Immature natural killer cell (primary cell): ENCODE measurements at regions not wholly inside any gene's neighbourhood (a gene's known extent, or its start where the extent isn't known, plus 50 kb on each side); places are given as distances from the start of the nearest gene placed in this dataset.

Experiments
- DNase-seq, 3 donors: peaks; one replicate each; pipeline ENCODE4 v3.0.0; 2022; ENCODE audit warnings: mixed read lengths in 1 of 3
- H3K27ac Mint-ChIP-seq, 6 donors: one replicate each; pipeline ENCODE4 v1.8.0; 2020; ENCODE audit warnings: mixed read lengths in 6 of 6, mild to moderate bottlenecking in 5 of 6, inconsistent platforms in 4 of 6, moderate library complexity in 3 of 6
- H3K27me3 Mint-ChIP-seq, 3 donors: one replicate each; pipeline ENCODE4 v1.8.0; 2020 to 2021; ENCODE audit warnings: low read depth in 3 of 3, mild to moderate bottlenecking in 3 of 3, mixed read lengths in 3 of 3, moderate library complexity in 3 of 3, inconsistent platforms in 1 of 3
- H3K36me3 Mint-ChIP-seq, 3 donors: one replicate each; pipeline ENCODE4 v1.8.0; 2020; ENCODE audit warnings: mixed read lengths in 3 of 3, inconsistent platforms in 2 of 3, mild to moderate bottlenecking in 2 of 3
- H3K4me1 Mint-ChIP-seq, 2 donors: one replicate each; pipeline ENCODE4 v1.8.0; 2020; ENCODE audit warnings: inconsistent platforms in 2 of 2, mild to moderate bottlenecking in 2 of 2, mixed read lengths in 2 of 2, moderate library complexity in 1 of 2
- H3K4me3 Mint-ChIP-seq, 5 donors: one replicate each; pipeline ENCODE4 v1.8.0; 2020; ENCODE audit warnings: mild to moderate bottlenecking in 5 of 5, mixed read lengths in 5 of 5, inconsistent platforms in 3 of 5, moderate library complexity in 3 of 5
- H3K9me3 Mint-ChIP-seq, 6 donors: one replicate each; pipeline ENCODE4 v1.8.0; 2020; ENCODE audit warnings: mild to moderate bottlenecking in 6 of 6, mixed read lengths in 6 of 6, inconsistent platforms in 4 of 6, moderate library complexity in 3 of 6

DNA sequence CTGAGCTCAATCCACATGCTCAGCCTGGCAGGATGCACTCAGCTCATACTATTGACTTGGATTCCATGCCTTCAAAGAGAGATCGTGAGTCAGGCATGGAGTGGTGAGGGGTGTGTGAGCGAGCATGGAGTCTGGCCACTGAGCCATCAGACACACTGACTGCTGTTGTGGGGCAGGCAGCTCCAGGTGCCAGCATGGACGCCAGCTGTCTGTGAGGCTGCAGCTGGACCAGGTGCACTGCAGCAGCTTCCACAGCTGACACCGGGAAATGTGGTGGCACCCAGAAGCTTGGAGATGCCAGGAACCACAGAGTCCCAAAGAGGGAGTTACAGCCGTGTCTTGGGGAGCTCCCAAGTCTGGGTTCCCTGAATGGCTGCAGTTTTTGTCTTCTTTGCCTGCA, 1026.4 kb upstream of the ADGRL3 start:
- Mint-ChIP-seq H3K4me3 (no peak overlapping the region), H3K27ac (no peak overlapping the region), H3K27me3 (no peaks in the 10 kb centered on the region), H3K9me3 (peaks cover 4 to 38% (median 15%) of the 10 kb centered on the region in 6 donors), H3K36me3 (no peaks in the 10 kb centered on the region), H3K4me1 (no peaks in the 10 kb centered on the region)
- no peak for DNase-seq

DNA sequence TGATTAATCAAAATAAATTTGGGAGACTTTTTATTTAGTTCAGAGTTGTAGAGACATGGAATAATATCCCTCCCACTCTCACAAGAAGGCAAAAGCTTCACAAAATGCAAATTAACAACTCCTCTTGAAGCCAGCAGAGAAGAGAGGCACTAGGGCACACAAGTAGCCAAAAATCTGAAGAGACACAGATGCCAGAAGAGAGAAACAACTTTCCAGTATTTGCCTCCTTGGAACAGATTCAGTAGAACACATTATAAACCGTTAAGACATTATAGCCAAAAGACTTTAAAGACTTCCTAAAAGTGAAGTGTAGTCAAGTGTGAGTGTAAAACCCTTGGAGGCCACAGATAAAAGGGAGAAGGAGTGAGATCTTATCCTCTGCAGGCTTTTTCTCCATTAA, 1024.9 kb upstream of the ADGRL3 start:
- no peaks in the 10 kb centered on the region for H3K4me1 Mint-ChIP-seq
- no peak overlapping the region for H3K27ac Mint-ChIP-seq
- H3K4me3 Mint-ChIP-seq = no peak overlapping the region
- H3K36me3 Mint-ChIP-seq = no peaks in the 10 kb centered on the region
- no peaks in the 10 kb centered on the region for H3K27me3 Mint-ChIP-seq
- DNase-seq = no peak
- H3K9me3 Mint-ChIP-seq = peaks cover 4 to 37% (median 17%) of the 10 kb centered on the region in 6 donors

DNA sequence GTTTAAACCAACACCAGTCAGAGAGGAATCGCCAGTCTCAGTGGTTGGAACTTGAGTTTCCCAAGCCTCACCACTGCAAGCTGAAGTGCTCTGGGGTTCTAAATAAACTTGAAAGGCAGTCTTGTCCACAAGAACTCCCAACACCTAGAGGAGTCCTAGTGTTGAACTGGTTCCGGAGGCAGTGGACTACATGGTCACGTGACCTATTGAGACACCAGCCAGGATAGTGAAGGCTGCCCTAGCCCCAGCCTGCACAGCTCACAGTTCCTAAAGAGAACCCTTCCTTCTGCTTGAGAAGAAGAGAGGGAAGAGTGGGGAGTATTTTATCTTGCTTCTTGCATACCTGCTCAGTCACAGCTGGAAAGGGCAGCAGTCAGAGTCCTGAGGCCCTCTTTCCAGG, 1012.7 kb upstream of the ADGRL3 start:
- Mint-ChIP-seq H3K4me3 (no peak overlapping the region), H3K27ac (no peak overlapping the region), H3K36me3 (peaks cover 0 to 11% (median 0%) of the 10 kb centered on the region in 3 donors), H3K4me1 (no peaks in the 10 kb centered on the region), H3K27me3 (peaks cover 0 to 2% (median 0%) of the 10 kb centered on the region in 3 donors), H3K9me3 (peaks cover 21 to 60% (median 36%) of the 10 kb centered on the region in 6 donors)
- no peak for DNase-seq

DNA sequence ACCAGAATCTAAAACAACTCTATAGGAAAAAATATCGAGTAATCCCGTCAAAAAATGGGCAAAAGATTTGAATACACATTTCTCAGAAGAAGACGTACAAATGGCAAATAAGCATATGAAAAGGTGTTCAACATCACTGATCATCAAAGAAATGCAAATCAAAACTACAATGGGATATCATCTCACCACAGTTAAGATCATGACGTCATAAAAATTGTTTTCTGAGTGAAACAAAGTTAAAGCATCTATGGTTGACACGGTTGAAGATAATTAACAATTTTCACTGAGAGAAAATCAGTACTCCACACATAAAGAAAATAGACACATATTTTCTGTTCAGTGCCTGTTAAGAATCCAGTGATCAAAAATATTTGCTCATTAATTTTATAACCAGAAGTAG, 1010.8 kb upstream of the ADGRL3 start:
- Mint-ChIP-seq H3K4me3 (no peak overlapping the region), H3K27ac (no peak overlapping the region), H3K27me3 (peaks cover 0 to 2% (median 0%) of the 10 kb centered on the region in 3 donors), H3K4me1 (no peaks in the 10 kb centered on the region), H3K9me3 (peaks cover 16 to 57% (median 31%) of the 10 kb centered on the region in 6 donors), H3K36me3 (peaks cover 0 to 7% (median 0%) of the 10 kb centered on the region in 3 donors)
- DNase-seq = no peak

DNA sequence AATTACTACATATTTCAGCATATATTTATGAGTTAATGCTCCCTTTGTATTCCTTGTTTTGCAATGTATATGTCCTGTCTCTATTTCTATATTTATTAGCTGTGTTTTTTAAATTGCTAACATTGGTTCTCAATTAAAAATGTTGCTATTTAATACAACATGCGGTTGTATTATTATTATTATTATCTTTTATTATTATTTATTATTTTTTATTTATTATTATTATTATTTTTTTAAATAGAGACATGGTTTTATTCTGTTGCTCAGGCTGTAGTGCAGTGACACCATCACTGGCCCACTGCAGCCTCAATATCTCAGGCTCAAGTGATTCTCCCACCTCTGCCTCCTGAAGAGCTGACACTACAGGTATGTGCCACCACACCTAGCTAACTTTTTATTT, 1005.9 kb upstream of the ADGRL3 start:
- Mint-ChIP-seq H3K27me3 (peaks cover 0 to 3% (median 0%) of the 10 kb centered on the region in 3 donors), H3K4me1 (no peaks in the 10 kb centered on the region), H3K4me3 (no peak overlapping the region), H3K9me3 (peaks cover 8 to 33% (median 14%) of the 10 kb centered on the region in 6 donors), H3K36me3 (peaks cover 0 to 3% (median 0%) of the 10 kb centered on the region in 3 donors), H3K27ac (no peak overlapping the region)
- DNase-seq = no peak

DNA sequence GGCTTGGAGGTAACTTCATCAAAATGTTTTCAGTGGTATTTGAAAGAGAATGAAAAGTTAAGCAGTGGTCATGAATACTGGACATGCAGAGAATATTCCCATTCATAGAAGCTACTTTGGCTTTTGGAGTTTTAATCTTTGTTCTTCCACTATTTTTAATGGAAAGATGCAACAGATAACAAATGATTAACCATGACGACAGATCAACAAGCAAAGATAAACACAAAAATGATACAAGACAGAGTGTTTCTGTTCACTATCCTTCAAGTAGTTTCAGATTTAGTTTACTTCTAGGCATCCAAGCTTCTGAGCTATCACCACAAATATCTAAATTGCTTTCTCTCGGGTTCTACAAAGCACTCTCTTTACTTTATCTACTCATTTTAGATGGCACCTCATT, 1004.9 kb upstream of the ADGRL3 start:
- Mint-ChIP-seq H3K4me3 (no peak overlapping the region), H3K36me3 (peaks cover 0 to 3% (median 0%) of the 10 kb centered on the region in 3 donors), H3K4me1 (no peaks in the 10 kb centered on the region), H3K27me3 (peaks cover 0 to 3% (median 0%) of the 10 kb centered on the region in 3 donors), H3K9me3 (peaks cover 5 to 24% (median 8%) of the 10 kb centered on the region in 6 donors), H3K27ac (no peak overlapping the region)
- no peak for DNase-seq

DNA sequence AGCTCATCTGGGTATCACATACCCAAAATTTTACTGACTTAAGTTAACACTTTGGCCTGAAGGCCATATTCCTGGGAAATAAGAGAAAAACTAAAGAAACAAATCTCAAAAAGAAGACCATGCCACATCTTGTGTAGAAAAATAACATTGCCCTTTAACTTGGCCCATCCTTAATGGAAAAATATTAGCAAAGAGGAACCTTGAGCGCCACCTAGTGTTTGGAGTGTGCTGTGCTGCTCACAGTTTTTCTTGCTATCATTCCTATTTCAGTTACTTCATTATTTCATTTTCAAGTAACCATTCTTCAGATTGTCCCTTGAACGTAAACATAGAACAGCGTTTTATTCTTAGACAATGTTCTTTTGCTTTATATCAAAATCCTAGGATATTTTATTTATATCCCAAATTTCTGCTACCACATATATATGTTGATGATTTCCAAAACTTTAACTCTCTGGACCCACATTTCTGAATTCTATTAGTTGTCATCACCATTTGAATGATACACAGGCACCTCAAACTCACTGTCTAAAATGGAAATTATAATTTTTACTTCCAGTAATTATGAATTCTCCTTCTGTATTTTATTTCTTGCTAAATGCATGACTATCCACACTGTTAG, 999.0 kb upstream of the ADGRL3 start:
- Mint-ChIP-seq H3K4me3 (no peak overlapping the region), H3K9me3 (peaks cover 0 to 8% (median 2%) of the 10 kb centered on the region in 6 donors)
- DNase-seq = peak in 2 of 3 donors; percentile 2 to 4

DNA sequence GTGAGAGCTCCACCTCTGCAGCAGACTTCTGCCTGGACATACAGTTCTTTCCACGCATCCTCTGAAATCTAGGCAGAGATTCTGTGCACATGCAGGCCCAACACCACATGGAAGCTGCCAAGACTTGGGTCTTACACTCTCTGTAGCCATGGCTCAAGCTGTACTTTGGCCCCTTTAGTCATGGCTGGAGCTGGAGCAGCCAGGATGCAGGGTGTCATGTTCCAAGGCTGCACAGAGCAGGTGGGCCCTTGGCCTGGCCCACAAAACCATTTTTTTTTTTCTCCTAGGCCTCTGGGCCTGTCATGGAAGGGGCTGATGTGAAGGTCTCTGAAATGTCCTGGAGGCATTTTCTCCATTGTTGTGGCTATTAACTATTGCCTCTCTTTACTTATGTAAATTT, 990.5 kb upstream of the ADGRL3 start:
- Mint-ChIP-seq H3K36me3 (peaks cover 0 to 8% (median 0%) of the 10 kb centered on the region in 3 donors), H3K27me3 (no peaks in the 10 kb centered on the region), H3K4me1 (no peaks in the 10 kb centered on the region), H3K9me3 (peaks cover 2 to 17% (median 11%) of the 10 kb centered on the region in 6 donors), H3K27ac (no peak overlapping the region), H3K4me3 (no peak overlapping the region)
- no peak for DNase-seq

More for the DNA sequence above, 999.0 kb upstream of the ADGRL3 start:
- Mint-ChIP-seq H3K27ac (no peak overlapping the region), H3K27me3 (peaks cover 0 to 3% (median 0%) of the 10 kb centered on the region in 3 donors), H3K36me3 (peaks cover 0 to 3% (median 0%) of the 10 kb centered on the region in 3 donors), H3K4me1 (no peaks in the 10 kb centered on the region)

DNA sequence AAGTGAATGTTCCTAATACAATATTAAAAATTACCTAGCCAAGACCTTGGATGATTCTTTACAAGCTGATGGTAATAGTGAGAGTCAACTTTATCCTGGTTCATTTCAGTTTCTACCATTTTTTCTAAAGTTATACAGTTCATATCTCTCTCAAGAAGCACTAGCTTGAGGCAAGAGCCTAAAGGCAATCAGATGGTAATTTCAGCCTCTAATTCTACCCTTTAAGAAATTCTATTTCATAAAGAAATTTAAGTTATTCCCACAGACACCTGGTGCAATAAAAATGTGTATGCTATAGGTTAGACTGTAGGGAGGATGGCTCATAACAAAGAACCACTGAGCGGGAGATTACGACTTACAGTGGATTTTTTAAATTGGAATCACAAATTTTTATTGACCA, 984.2 kb upstream of the ADGRL3 start:
- no peaks in the 10 kb centered on the region for H3K27me3 Mint-ChIP-seq
- no peak overlapping the region for H3K4me3 Mint-ChIP-seq
- peaks cover 0 to 3% (median 0%) of the 10 kb centered on the region in 3 donors for H3K36me3 Mint-ChIP-seq
- no peak for DNase-seq
- H3K9me3 Mint-ChIP-seq = peaks cover 0 to 11% (median 3%) of the 10 kb centered on the region in 6 donors
- H3K27ac Mint-ChIP-seq = no peak overlapping the region
- H3K4me1 Mint-ChIP-seq = no peaks in the 10 kb centered on the region

DNA sequence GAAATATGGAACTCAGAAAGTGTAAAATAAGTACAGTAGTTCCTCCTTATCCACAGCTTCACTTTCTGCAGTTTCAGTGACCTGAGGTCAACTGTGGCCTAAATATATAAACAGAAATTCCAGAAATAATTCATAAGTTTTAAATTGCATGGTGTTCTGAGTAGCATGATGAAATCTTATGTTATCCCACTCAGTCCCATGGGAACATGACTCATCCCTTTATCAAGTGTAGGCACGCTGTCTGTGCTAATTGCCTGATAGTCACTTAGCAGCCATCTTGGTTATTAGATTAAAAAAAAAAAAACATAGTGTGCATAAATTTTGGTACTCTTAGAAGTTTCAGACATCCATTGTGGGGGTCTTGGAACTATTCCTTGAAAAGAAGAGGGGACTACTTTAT, 983.4 kb upstream of the ADGRL3 start:
- Mint-ChIP-seq H3K4me3 (no peak overlapping the region), H3K27me3 (no peaks in the 10 kb centered on the region), H3K36me3 (peaks cover 0 to 3% (median 0%) of the 10 kb centered on the region in 3 donors), H3K4me1 (no peaks in the 10 kb centered on the region), H3K9me3 (peaks cover 0 to 9% (median 3%) of the 10 kb centered on the region in 6 donors), H3K27ac (no peak overlapping the region)
- no peak for DNase-seq

DNA sequence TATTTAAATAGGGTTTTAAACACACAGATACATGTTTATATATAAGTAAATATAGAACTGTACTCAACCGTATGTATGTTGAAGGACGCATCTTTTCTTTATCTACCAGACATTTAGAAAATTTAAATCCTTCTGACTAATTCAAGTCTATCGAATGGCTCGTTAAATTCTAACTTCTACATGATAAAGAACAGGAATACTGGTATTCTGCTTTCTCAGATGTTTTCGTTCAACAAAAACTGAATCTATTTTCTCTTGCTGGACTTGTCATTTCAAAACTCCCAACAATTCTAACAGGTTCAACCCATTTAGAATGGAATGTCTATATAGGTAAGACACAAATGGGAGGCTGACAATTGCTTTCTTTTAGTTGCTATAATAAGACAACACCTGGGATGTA, 978.3 kb upstream of the ADGRL3 start:
- DNase-seq = no peak
- Mint-ChIP-seq H3K4me1 (no peaks in the 10 kb centered on the region), H3K27ac (no peak overlapping the region), H3K36me3 (no peaks in the 10 kb centered on the region), H3K27me3 (no peaks in the 10 kb centered on the region), H3K9me3 (peaks cover 3 to 14% (median 5%) of the 10 kb centered on the region in 6 donors), H3K4me3 (no peak overlapping the region)

DNA sequence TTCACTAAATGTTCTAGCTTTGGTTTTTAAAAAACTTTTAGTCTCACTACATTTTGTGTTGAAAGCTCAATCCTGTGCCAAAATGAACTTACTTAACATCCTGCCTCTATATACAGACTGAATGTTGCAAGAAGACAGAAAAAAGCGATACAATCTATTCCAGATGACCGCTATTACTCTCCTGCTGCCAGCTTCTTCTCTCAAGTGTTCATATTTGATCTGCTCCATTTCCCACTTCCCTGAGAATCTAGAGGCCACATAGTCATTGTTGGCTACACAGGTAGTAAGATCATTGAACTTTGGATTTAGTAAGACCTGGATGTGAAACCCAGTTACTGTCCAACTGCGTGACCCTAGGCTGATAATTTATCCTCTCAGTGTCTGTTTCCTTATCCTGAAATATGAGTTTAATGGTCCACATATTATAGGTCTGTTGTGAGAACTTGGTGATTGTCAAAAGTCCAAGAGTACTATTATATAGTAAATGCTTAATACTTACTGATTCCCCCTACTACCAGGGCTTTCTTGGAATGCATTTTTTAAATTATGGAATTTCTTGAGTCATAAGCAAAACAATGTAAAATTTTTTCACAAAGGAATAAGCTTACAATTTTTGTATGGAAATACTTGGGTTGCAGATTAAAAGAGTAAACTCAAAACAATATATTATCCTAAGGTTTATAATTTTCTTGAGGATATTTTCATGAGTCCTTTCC, 976.8 kb upstream of the ADGRL3 start:
- H3K27ac Mint-ChIP-seq = no peak overlapping the region
- no peak for DNase-seq

DNA sequence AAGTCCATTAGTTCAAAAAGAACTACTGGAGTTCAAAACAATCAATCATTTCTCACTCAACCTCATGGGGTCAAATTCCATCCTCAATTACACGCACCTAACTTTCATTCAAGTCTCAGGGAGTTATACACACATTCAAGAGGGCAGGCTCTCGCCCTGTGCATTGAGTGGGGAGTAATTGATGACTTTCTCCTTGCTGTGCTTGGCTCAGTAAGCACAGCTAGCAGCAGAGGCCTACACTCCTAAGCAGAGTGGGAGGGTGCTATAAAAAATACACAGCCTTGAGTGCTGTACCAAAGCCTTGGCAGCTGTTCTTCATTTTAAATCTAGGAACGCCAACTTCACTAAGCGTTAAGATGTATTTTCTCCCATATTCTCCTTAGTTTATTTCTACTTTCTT, 958.3 kb upstream of the ADGRL3 start:
- Mint-ChIP-seq H3K4me1 (no peaks in the 10 kb centered on the region), H3K27ac (no peak overlapping the region), H3K4me3 (no peak overlapping the region), H3K9me3 (peaks cover 4 to 33% (median 12%) of the 10 kb centered on the region in 6 donors), H3K27me3 (peaks cover 0 to 2% (median 0%) of the 10 kb centered on the region in 3 donors), H3K36me3 (no peaks in the 10 kb centered on the region)
- no peak for DNase-seq

More for the DNA sequence above, 976.8 kb upstream of the ADGRL3 start:
- Mint-ChIP-seq H3K36me3 (no peaks in the 10 kb centered on the region), H3K4me3 (no peak overlapping the region), H3K4me1 (no peaks in the 10 kb centered on the region), H3K27me3 (no peaks in the 10 kb centered on the region), H3K9me3 (peaks cover 3 to 16% (median 5%) of the 10 kb centered on the region in 6 donors)

DNA sequence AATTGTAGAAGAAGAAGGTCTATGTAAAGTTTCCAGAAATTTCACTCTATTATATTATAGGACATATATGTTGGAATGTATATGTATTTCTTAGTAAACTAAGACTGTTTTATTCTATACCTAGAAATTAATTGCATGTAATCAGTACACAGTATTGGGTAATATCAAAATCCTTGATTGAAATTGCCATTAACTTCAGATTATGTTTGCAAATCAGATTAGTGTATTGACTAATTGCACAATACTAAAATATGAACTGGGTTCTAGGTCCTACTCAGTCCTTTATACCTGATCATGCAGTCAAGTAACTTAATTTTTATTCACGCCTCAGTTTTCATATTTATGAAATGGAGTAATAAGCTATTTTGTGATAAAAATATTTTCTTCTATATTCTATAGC, 950.3 kb upstream of the ADGRL3 start:
- no peak for DNase-seq
- Mint-ChIP-seq H3K9me3 (peaks cover 3 to 48% (median 12%) of the 10 kb centered on the region in 6 donors), H3K27me3 (no peaks in the 10 kb centered on the region), H3K4me1 (no peaks in the 10 kb centered on the region), H3K27ac (no peak overlapping the region), H3K4me3 (no peak overlapping the region), H3K36me3 (no peaks in the 10 kb centered on the region)
